GM21576 (cell line): ENCODE measurements at regions not wholly inside any gene's neighbourhood (a gene's known extent, or its start where the extent isn't known, plus 50 kb on each side); places are given as distances from the start of the nearest gene placed in this dataset.

ENCODE experiments used
- ATAC-seq: cut with Tn5 transposase; IDR thresholded peaks from one replicate; pipeline ENCODE4 v1.9.1; 2021; ENCODE audit warnings: mild to moderate bottlenecking, moderate library complexity; ENCODE audit not compliant: unreplicated experiment

- no peak for ATAC-seq
These were observed 418.8 kb downstream of the TLE4 start for GRCh38 chr9:79990536-79990935.

GRCh38 chr9:79989079-79989478 lies 417.3 kb downstream of the TLE4 start:
- no peak for ATAC-seq

GRCh38 chr9:79988126-79988525 lies 416.4 kb downstream of the TLE4 start:
- no peak for ATAC-seq

GRCh38 chr9:79986437-79986836 lies 414.7 kb downstream of the TLE4 start:
- no peak for ATAC-seq

GRCh38 chr9:79985772-79986171 lies 414.0 kb downstream of the TLE4 start:
- no peak for ATAC-seq

GRCh38 chr9:79985264-79985663 lies 413.5 kb downstream of the TLE4 start:
- no peak for ATAC-seq

- ATAC-seq, result no peak
These were observed 412.8 kb downstream of the TLE4 start for GRCh38 chr9:79984429-79985067.

GRCh38 chr9:79980432-79980831 lies 408.7 kb downstream of the TLE4 start:
- ATAC-seq, result no peak

GRCh38 chr9:79977510-79978197 lies 405.9 kb downstream of the TLE4 start:
- ATAC-seq, result no peak

GRCh38 chr9:79977074-79977435 lies 405.3 kb downstream of the TLE4 start:
- ATAC-seq, result no peak

GRCh38 chr9:79976257-79977073 lies 404.7 kb downstream of the TLE4 start:
- no peak for ATAC-seq

- ATAC-seq, result no peak
These were observed 404.0 kb downstream of the TLE4 start for GRCh38 chr9:79975621-79976256.

GRCh38 chr9:79974806-79975422 lies 403.1 kb downstream of the TLE4 start:
- no peak for ATAC-seq

GRCh38 chr9:79973627-79974026 lies 401.9 kb downstream of the TLE4 start:
- no peak for ATAC-seq

- ATAC-seq, result no peak
These were observed 398.3 kb downstream of the TLE4 start for GRCh38 chr9:79970146-79970425.

- no peak for ATAC-seq
These were observed 397.8 kb downstream of the TLE4 start for GRCh38 chr9:79969393-79970145.

- ATAC-seq, result no peak
These were observed 396.8 kb downstream of the TLE4 start for GRCh38 chr9:79968533-79968932.

GRCh38 chr9:79962836-79963235 lies 391.1 kb downstream of the TLE4 start:
- no peak for ATAC-seq

- no peak for ATAC-seq
These were observed 390.4 kb downstream of the TLE4 start for GRCh38 chr9:79962150-79962549.

- no peak for ATAC-seq
These were observed 383.5 kb downstream of the TLE4 start for GRCh38 chr9:79955300-79955699.

- no peak for ATAC-seq
These were observed 382.1 kb downstream of the TLE4 start for GRCh38 chr9:79953908-79954307.
